Inflammatory macrophage treated with lipopolysaccharide for 1 hour (primary cell): ENCODE measurements at regions not wholly inside any gene's neighbourhood (a gene's known extent, or its start where the extent isn't known, plus 50 kb on each side); places are given as distances from the start of the nearest gene placed in this dataset.
A peak's percentile ranks its signal among the peaks of the same experiment; 100 is the strongest.

Experiments
- DNase-seq, 2 donors: peaks; one replicate each; pipeline ENCODE4 v3.0.0-alpha.2; 2020 to 2022

- peak; percentile 59 to 66 for DNase-seq
These were observed 357.6 kb upstream of the ZP4 start for GRCh38 chr1:238248356-238248755.

GRCh38 chr1:238242181-238242580, 351.5 kb upstream of the ZP4 start:
- no peak for DNase-seq

- DNase-seq = no peak
These were observed 350.9 kb upstream of the ZP4 start for GRCh38 chr1:238241607-238242006.

GRCh38 chr1:238239343-238239742, 348.6 kb upstream of the ZP4 start:
- no peak for DNase-seq

GRCh38 chr1:238233966-238234365, 343.2 kb upstream of the ZP4 start:
- no peak for DNase-seq

- DNase-seq = no peak
These were observed 341.5 kb upstream of the ZP4 start for GRCh38 chr1:238232084-238232710.

- DNase-seq = no peak
These were observed 336.1 kb upstream of the ZP4 start for GRCh38 chr1:238226810-238227209.

- no peak for DNase-seq
These were observed 332.4 kb upstream of the ZP4 start for GRCh38 chr1:238223076-238223640.

- DNase-seq = no peak
These were observed 331.0 kb upstream of the ZP4 start for GRCh38 chr1:238221738-238222137.

- no peak for DNase-seq
These were observed 323.7 kb upstream of the ZP4 start for GRCh38 chr1:238214449-238214848.

- no peak for DNase-seq
These were observed 314.4 kb upstream of the ZP4 start for GRCh38 chr1:238205045-238205662.

GRCh38 chr1:238201992-238202391, 311.3 kb upstream of the ZP4 start:
- DNase-seq = no peak

- DNase-seq = no peak
These were observed 308.6 kb upstream of the ZP4 start for GRCh38 chr1:238199325-238199724.

- no peak for DNase-seq
These were observed 305.8 kb upstream of the ZP4 start for GRCh38 chr1:238196516-238196915.

- DNase-seq = no peak
These were observed 300.4 kb upstream of the ZP4 start for GRCh38 chr1:238191170-238191569.

GRCh38 chr1:238187575-238187949, 296.8 kb upstream of the ZP4 start:
- no peak for DNase-seq

- no peak for DNase-seq
These were observed 296.3 kb upstream of the ZP4 start for GRCh38 chr1:238186887-238187574.

- DNase-seq = no peak
These were observed 287.4 kb upstream of the ZP4 start for GRCh38 chr1:238177960-238178645.

GRCh38 chr1:238177351-238177750, 286.6 kb upstream of the ZP4 start:
- no peak for DNase-seq

GRCh38 chr1:238176441-238176840, 285.7 kb upstream of the ZP4 start:
- DNase-seq = no peak

- DNase-seq = no peak
These were observed 281.3 kb upstream of the ZP4 start for GRCh38 chr1:238171985-238172384.

- no peak for DNase-seq
These were observed 271.2 kb upstream of the ZP4 start for GRCh38 chr1:238161955-238162354.

- DNase-seq = no peak
These were observed 263.2 kb upstream of the ZP4 start for GRCh38 chr1:238153939-238154338.

GRCh38 chr1:238153253-238153652, 262.5 kb upstream of the ZP4 start:
- no peak for DNase-seq
